IMR-90 (cell line): ENCODE measurements at regions not wholly inside any gene's neighbourhood (a gene's known extent, or its start where the extent isn't known, plus 50 kb on each side); places are given as distances from the start of the nearest gene placed in this dataset.

Experiments used
- ATAC-seq: fragments of 200-7000 bp; cut with Tn5 transposase; 2 replicates; pipeline ENCODE4 v1.9.1; 2020; ENCODE audit warnings: low read depth, mild to moderate bottlenecking, moderate library complexity
- BruUV-seq: library from RNA; stranded (reverse); fragments of 400-500 nt; replicated peaks from 2 replicates; lab custom pipeline; 2021; lab: Mats Ljungman, UMichigan
- CTCF ChIA-PET: fragments of 300-600 bp; formaldehyde crosslinking; extraction: SDS; loops from one replicate; lab custom pipeline; 2021; ENCODE audit warnings: antibody characterized with exemption; lab: Yijun Ruan, JAX
- POLR2A ChIA-PET: fragments of 300-600 bp; sonication (Branson Sonifier 250); formaldehyde crosslinking; loops from one replicate; lab custom pipeline; 2022; ENCODE audit warnings: antibody characterized with exemption; ENCODE audit not compliant: unreplicated experiment; lab: Charles Lee
- DNase-seq: peaks from one replicate; pipeline ENCODE4 v3.0.0; 2013
- H2AFZ ChIP-seq: replicated peaks from 2 replicates; pipeline ENCODE3; 2013; ENCODE audit warnings: low read length, mild to moderate bottlenecking; ENCODE audit not compliant: poor library complexity
- H2AK5ac ChIP-seq: 2 replicates; pipeline ENCODE4 v1.6.1; 2013; ENCODE audit warnings: low read depth, low read length, inconsistent platforms
- H2AK9ac ChIP-seq: replicated peaks from 2 replicates; pipeline ENCODE3; 2013; ENCODE audit warnings: mild to moderate bottlenecking, low read depth, low read length, moderate library complexity; ENCODE audit not compliant: poor library complexity
- H2BK120ac ChIP-seq: 2 replicates; pipeline ENCODE4 v1.6.1; 2013; ENCODE audit warnings: low read depth, low read length, inconsistent platforms
- H2BK15ac ChIP-seq: 3 replicates; pipeline ENCODE4 v1.6.1; 2013; ENCODE audit warnings: low read depth, low read length, inconsistent platforms
- H2BK20ac ChIP-seq: 2 replicates; pipeline ENCODE4 v1.6.1; 2013; ENCODE audit warnings: low read depth, mild to moderate bottlenecking, inconsistent platforms, low read length, moderate library complexity
- H2BK5ac ChIP-seq: 2 replicates; pipeline ENCODE4 v1.6.1; 2013; ENCODE audit warnings: mild to moderate bottlenecking, low read depth, low read length, inconsistent platforms; ENCODE audit not compliant: poor library complexity, severe bottlenecking
- H3K14ac ChIP-seq: replicated peaks from 2 replicates; pipeline ENCODE4 v1.6.1; 2013; ENCODE audit warnings: low read depth, low read length, inconsistent platforms
- H3K18ac ChIP-seq: 2 replicates; pipeline ENCODE4 v1.6.1; 2013; ENCODE audit warnings: low read depth, low read length, control low read depth
- H3K23ac ChIP-seq: 2 replicates; pipeline ENCODE4 v1.6.1; 2013; ENCODE audit warnings: low read depth, low read length, inconsistent platforms
- H3K27ac ChIP-seq: 2 replicates; pipeline ENCODE4 v1.5.1; 2013; ENCODE audit warnings: mild to moderate bottlenecking, control low read depth, low read length; ENCODE audit not compliant: insufficient read depth
- H3K27me3 ChIP-seq: 2 replicates; pipeline ENCODE4 v1.6.1; 2013; ENCODE audit warnings: low read length; ENCODE audit not compliant: control insufficient read depth, insufficient read depth
- H3K36me3 ChIP-seq: 2 replicates; pipeline ENCODE4 v1.6.1; 2013; ENCODE audit warnings: low read length, mixed read lengths; ENCODE audit not compliant: control insufficient read depth, insufficient read depth
- H3K4ac ChIP-seq: 2 replicates; pipeline ENCODE4 v1.6.1; 2013; ENCODE audit warnings: low read depth, low read length, inconsistent platforms
- H3K4me1 ChIP-seq: 2 replicates; pipeline ENCODE4 v1.6.1; 2013; ENCODE audit warnings: low read length, mixed read lengths; ENCODE audit not compliant: control insufficient read depth, insufficient read depth
- H3K4me2 ChIP-seq: 2 replicates; pipeline ENCODE4 v1.6.1; 2013; ENCODE audit warnings: low read depth, mild to moderate bottlenecking, control low read depth, low read length, moderate library complexity
- H3K4me3 ChIP-seq: 2 replicates; pipeline ENCODE4 v1.5.1; 2013; ENCODE audit warnings: low read depth, mild to moderate bottlenecking, control low read depth, low read length, moderate library complexity; ENCODE audit not compliant: insufficient read depth
- H3K56ac ChIP-seq: 2 replicates; pipeline ENCODE4 v1.6.1; 2013; ENCODE audit warnings: low read length, inconsistent platforms; ENCODE audit not compliant: insufficient read depth; ENCODE audit errors: extremely low read depth
- H3K79me1 ChIP-seq, 2 experiments: 2 replicates each; pipeline ENCODE4 v1.6.1; 2013; ENCODE audit warnings: low read length in 2 of 2, inconsistent platforms in 1 of 2, low read depth in 1 of 2
- H3K9ac ChIP-seq: 2 replicates; pipeline ENCODE4 v1.6.1; 2013; ENCODE audit warnings: low read depth, low read length, control low read depth
- H3K9me1 ChIP-seq: 2 replicates; pipeline ENCODE4 v1.6.1; 2013; ENCODE audit warnings: low read length, inconsistent platforms; ENCODE audit not compliant: insufficient read depth
- H3K9me3 ChIP-seq: 2 replicates; pipeline ENCODE4 v1.6.1; 2013; ENCODE audit warnings: low read length; ENCODE audit not compliant: control insufficient read depth, insufficient read depth
- H4K20me1 ChIP-seq: 2 replicates; pipeline ENCODE4 v1.6.1; 2013; ENCODE audit warnings: low read length, inconsistent platforms; ENCODE audit not compliant: insufficient read depth
- H4K5ac ChIP-seq: 2 replicates; pipeline ENCODE4 v1.6.1; 2013; ENCODE audit warnings: mild to moderate bottlenecking, low read depth, low read length, control low read depth
- H4K8ac ChIP-seq, 2 experiments: 2 replicates each; pipeline ENCODE4 v1.6.1; 2013; ENCODE audit warnings: low read depth in 2 of 2, low read length in 2 of 2, control low read depth in 1 of 2, inconsistent platforms in 1 of 2
- H4K91ac ChIP-seq: 2 replicates; pipeline ENCODE4 v1.6.1; 2013; ENCODE audit warnings: low read depth, low read length, inconsistent platforms; ENCODE audit not compliant: insufficient read depth
- BHLHE40 ChIP-seq: fragments of 150-350 bp; IDR thresholded peaks from 2 replicates; pipeline ENCODE4 v1.6.1; 2016; ENCODE audit warnings: mild to moderate bottlenecking, low read depth, low read length
- ELK1 ChIP-seq: fragments of 150-350 bp; IDR thresholded peaks from 2 replicates; pipeline ENCODE4 v1.6.1; 2016; ENCODE audit warnings: low read depth, mild to moderate bottlenecking, low read length, moderate library complexity, borderline replicate concordance
- FOS ChIP-seq: fragments of 150-350 bp; IDR thresholded peaks from 2 replicates; pipeline ENCODE4 v1.6.1; 2016; ENCODE audit warnings: low read depth, low read length
- MAZ ChIP-seq: IDR thresholded peaks from 2 replicates; pipeline ENCODE4 v1.6.1; 2012; ENCODE audit warnings: low read depth, mild to moderate bottlenecking, low read length, improper control_type of control experiment, moderate library complexity, borderline replicate concordance
- MXI1 ChIP-seq: IDR thresholded peaks from 2 replicates; pipeline ENCODE4 v1.6.1; 2012; ENCODE audit warnings: low read depth, mild to moderate bottlenecking, low read length, moderate library complexity, borderline replicate concordance
- NFE2L2 ChIP-seq: fragments of 150-350 bp; IDR thresholded peaks from 2 replicates; pipeline ENCODE4 v1.6.1; 2016; ENCODE audit warnings: low read depth, mild to moderate bottlenecking, low read length
- RFX5 ChIP-seq: IDR thresholded peaks from 2 replicates; pipeline ENCODE4 v1.8.0; 2012; ENCODE audit warnings: low read depth, mild to moderate bottlenecking, low read length, moderate library complexity
- WGBS, 2 experiments: methylation state at CpG; one replicate each; pipeline versions ENCODE4 v1.1.5 to v1.1.7; 2013; ENCODE audit warnings: missing lambda C conversion rate in 2 of 2; ENCODE audit not compliant: insufficient read length in 1 of 2; ENCODE audit errors: extremely low coverage in 2 of 2; 5-methylcytosine and 5-hydroxymethylcytosine counted together
- dilution Hi-C: fragments of 300-500 bp; cut with HindIII; formaldehyde crosslinking; loops from one replicate; pipeline ENCODE4 v1.14.3; 2018; ENCODE audit warnings: low sequenced_read_pairs; ENCODE audit not compliant: unreplicated experiment
- in situ Hi-C: fragments of 300-500 bp; cut with MboI; formaldehyde crosslinking; loops from 3 replicates; pipeline ENCODE4 v1.14.3; 2019; ENCODE audit warnings: low sequenced_read_pairs, inconsistent platforms, mixed read lengths
- intact Hi-C: fragments of 100-400 bp; cut with micrococcal nuclease; formaldehyde crosslinking; loops from 2 replicates; pipeline ENCODE4 v1.10.0; 2022
- TF ChIP-seq, protein P1 (sequence below): fragments of 150-350 bp; IDR thresholded peaks from 2 replicates; pipeline ENCODE4 v1.6.1; 2017; ENCODE audit warnings: mild to moderate bottlenecking, antibody characterized with exemption, low read length, low read depth

GRCh38 chr20:5445611-5446010 is 128.9 kb upstream of the PROKR2 start:
- Histone ChIP-seq H3K9me3 (no peaks in the 10 kb centered on the region), H3K4ac (no peak overlapping the region), H3K23ac (no peak overlapping the region), H2AK5ac (no peak overlapping the region), H2BK15ac (no peak overlapping the region), H2AK9ac (no peak overlapping the region), H3K14ac (no peak overlapping the region), H2BK120ac (no peak overlapping the region), H2BK5ac (no peak overlapping the region), H3K18ac (no peak overlapping the region), H2AFZ (no peak overlapping the region), H2BK20ac (no peak overlapping the region), H3K27me3 (peaks cover 5% of the 10 kb centered on the region; the same call in 1 of the 2 replicates), H3K79me1 (no peaks in the 10 kb centered on the region), H4K91ac (no peak overlapping the region), H3K56ac (no peak overlapping the region), H4K8ac (no peak overlapping the region), H3K27ac (no peak overlapping the region), H4K5ac (no peak overlapping the region), H3K4me2 (no peak overlapping the region), H3K9ac (no peak overlapping the region), H4K20me1 (no peaks in the 10 kb centered on the region), H3K4me3 (no peak overlapping the region), H3K4me1 (no peaks in the 10 kb centered on the region), H3K36me3 (no peaks in the 10 kb centered on the region), H3K9me1 (no peaks in the 10 kb centered on the region)
- WGBS, 2 experiments = no CpG with 5 or more reads among the region's 6 CpGs
- TF ChIP-seq MAZ (no peak), MXI1 (no peak), ELK1 (no peak), BHLHE40 (no peak), NFE2L2 (no peak), FOS (no peak), RFX5 (no peak)
- TF ChIP-seq, protein P1, sequence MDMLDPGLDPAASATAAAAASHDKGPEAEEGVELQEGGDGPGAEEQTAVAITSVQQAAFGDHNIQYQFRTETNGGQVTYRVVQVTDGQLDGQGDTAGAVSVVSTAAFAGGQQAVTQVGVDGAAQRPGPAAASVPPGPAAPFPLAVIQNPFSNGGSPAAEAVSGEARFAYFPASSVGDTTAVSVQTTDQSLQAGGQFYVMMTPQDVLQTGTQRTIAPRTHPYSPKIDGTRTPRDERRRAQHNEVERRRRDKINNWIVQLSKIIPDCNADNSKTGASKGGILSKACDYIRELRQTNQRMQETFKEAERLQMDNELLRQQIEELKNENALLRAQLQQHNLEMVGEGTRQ = no peak
- ATAC-seq = no peak
- POLR2A ChIA-PET = no interaction called here
- in situ Hi-C loops = loop anchor here (5.0 kb wide), 1 partner anchor 238 kb away; no protein-coding TSS in a partner anchor
- DNase-seq = no peak
- CTCF ChIA-PET = no interaction called here
- no TSS peak for BruUV-seq
- dilution Hi-C loops = no loop called here
- intact Hi-C loops = loop anchor here (10.0 kb wide), 1 partner anchor 321 kb away; the partner anchor contains the start of gene CDS2
